Spleen (tissue), 7 donors: ENCODE measurements at regions not wholly inside any gene's neighbourhood (a gene's known extent, or its start where the extent isn't known, plus 50 kb on each side); places are given as distances from the start of the nearest gene placed in this dataset.

Source experiments
- POLR2A ChIP-seq, 3 donors: fragments of 450-650 bp; IDR thresholded peaks; one replicate each; pipeline ENCODE4 v1.5.1; 2017; ENCODE audit warnings: antibody characterized with exemption in 3 of 3, mild to moderate bottlenecking in 1 of 3
- POLR2AphosphoS5 ChIP-seq, 3 donors: sonication (generic); formaldehyde crosslinking; IDR thresholded peaks; one replicate each; pipeline ENCODE4 v1.5.1; 2017; ENCODE audit warnings: antibody characterized with exemption in 3 of 3
- TF ChIP-seq, protein P1 (sequence below), 11 experiments: fragments of 200-600 bp in 7 of 11; fragments of 450-650 bp in 4 of 11; sonication (generic) in 4 of 11; IDR thresholded peaks in 8 of 11; conservative IDR thresholded peaks in 3 of 11; 1 replicate in 7 of 11; 2 replicates in 4 of 11; pipeline versions ENCODE4 v1.4.0 to v1.8.0; 2016 to 2021; ENCODE audit warnings: antibody characterized with exemption in 11 of 11, inconsistent platforms in 4 of 11, mild to moderate bottlenecking in 1 of 11
- donor health status: DM: no; HTN: no; CAD: no; lungs with moderate emphysema.
- donor health status: DM: no; HTN: no; CAD: no.
- donor health status: DM: no; HTN: no; CAD: no.

DNA sequence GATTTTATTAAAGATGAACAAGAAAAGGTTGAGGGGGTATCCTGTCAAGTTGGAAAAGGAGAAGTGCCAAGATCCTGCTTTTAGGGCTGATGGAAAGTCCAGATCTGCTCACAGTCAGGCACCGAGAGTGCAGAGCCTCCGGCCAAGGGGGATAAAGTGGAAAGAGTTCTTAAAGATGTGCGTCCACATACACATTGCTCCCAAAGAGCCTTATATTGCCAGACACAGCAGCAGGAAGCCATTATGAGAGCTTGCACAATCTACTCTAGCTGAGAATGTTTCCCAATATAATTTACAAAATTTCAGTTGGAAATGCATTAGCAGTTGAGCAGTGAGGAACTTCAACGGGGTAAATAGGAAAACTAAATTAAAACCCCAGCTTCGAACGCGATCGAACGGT is 95.6 kb downstream of the SALL1 start:
- TF ChIP-seq, protein P1, sequence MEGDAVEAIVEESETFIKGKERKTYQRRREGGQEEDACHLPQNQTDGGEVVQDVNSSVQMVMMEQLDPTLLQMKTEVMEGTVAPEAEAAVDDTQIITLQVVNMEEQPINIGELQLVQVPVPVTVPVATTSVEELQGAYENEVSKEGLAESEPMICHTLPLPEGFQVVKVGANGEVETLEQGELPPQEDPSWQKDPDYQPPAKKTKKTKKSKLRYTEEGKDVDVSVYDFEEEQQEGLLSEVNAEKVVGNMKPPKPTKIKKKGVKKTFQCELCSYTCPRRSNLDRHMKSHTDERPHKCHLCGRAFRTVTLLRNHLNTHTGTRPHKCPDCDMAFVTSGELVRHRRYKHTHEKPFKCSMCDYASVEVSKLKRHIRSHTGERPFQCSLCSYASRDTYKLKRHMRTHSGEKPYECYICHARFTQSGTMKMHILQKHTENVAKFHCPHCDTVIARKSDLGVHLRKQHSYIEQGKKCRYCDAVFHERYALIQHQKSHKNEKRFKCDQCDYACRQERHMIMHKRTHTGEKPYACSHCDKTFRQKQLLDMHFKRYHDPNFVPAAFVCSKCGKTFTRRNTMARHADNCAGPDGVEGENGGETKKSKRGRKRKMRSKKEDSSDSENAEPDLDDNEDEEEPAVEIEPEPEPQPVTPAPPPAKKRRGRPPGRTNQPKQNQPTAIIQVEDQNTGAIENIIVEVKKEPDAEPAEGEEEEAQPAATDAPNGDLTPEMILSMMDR (IDR thresholded peaks at IDR 0.05 in 8 of 11, conservative IDR thresholded peaks at IDR 0.05 in 3 of 11): no peak
- TF ChIP-seq POLR2AphosphoS5 (IDR thresholded peaks at IDR 0.05): no peak
- no peak for TF ChIP-seq POLR2A (IDR thresholded peaks at IDR 0.05)
